ENCODE measurements at regions not wholly inside any gene's neighbourhood (a gene's known extent, or its start where the extent isn't known, plus 50 kb on each side); places are given as distances from the start of the nearest gene placed in this dataset.

- TF ChIP-seq CTCF (IDR thresholded peaks at IDR 0.05): no peak
- TF ChIP-seq ZFX (IDR thresholded peaks at IDR 0.05; ENCODE audit: borderline replicate concordance): no peak
Measured at GRCh38 chr5:143886651-143887638, 75.0 kb downstream of the HMHB1 start.

Data from 22Rv1 (cell line).